ENCODE measurements at regions not wholly inside any gene's neighbourhood (a gene's known extent, or its start where the extent isn't known, plus 50 kb on each side); places are given as distances from the start of the nearest gene placed in this dataset.

GRCh38 chr10:8889538-8889937 lies 835.0 kb downstream of the GATA3 start:
- Histone ChIP-seq H3K36me3 (ENCODE audit: control insufficient read depth, insufficient read depth, low read length) (no peaks in the 10 kb centered on the region), H3K27me3 (ENCODE audit: control insufficient read depth, insufficient read depth, low read length) (no peaks in the 10 kb centered on the region), H3K4me3 (ENCODE audit: low read depth, low read length) (no peak overlapping the region)
- DNase-seq (ENCODE audit: low read depth), result no peak
- no peak for TF ChIP-seq CTCF (IDR thresholded peaks at IDR 0.05; ENCODE audit: insufficient read depth, low read length, poor library complexity, severe bottlenecking)

GRCh38 chr10:8893102-8893501 lies 838.6 kb downstream of the GATA3 start:
- no peak overlapping the region for H3K4me3 ChIP-seq (ENCODE audit: low read depth, low read length)
- no peaks in the 10 kb centered on the region for H3K36me3 ChIP-seq (ENCODE audit: control insufficient read depth, insufficient read depth, low read length)
- no peak for TF ChIP-seq CTCF (IDR thresholded peaks at IDR 0.05; ENCODE audit: insufficient read depth, low read length, poor library complexity, severe bottlenecking)
- H3K27me3 ChIP-seq (ENCODE audit: control insufficient read depth, insufficient read depth, low read length), result no peaks in the 10 kb centered on the region
- no peak for DNase-seq (ENCODE audit: low read depth)

DNA sequence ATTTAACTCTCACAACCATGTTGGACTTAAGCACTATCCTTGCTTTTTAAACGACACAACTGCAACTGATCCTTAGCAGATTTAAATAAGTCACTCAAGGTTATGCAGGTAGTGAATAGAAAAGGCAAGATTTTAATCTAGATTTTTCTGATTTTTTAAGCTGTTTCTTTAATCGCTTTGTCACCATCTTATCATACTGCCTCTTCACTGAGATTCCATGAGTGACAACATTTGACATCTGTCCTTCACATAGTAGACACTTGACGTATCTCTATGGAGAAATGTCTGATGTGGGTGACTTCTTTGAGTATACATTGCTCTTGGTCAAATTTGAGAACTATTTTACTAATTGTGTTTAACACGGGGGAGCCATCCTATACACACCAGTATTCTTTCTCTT lies 839.7 kb downstream of the GATA3 start:
- H3K36me3 ChIP-seq (ENCODE audit: control insufficient read depth, insufficient read depth, low read length), result no peaks in the 10 kb centered on the region
- TF ChIP-seq CTCF (IDR thresholded peaks at IDR 0.05; ENCODE audit: insufficient read depth, low read length, poor library complexity, severe bottlenecking), result no peak
- H3K4me3 ChIP-seq (ENCODE audit: low read depth, low read length), result no peak overlapping the region
- H3K27me3 ChIP-seq (ENCODE audit: control insufficient read depth, insufficient read depth, low read length), result no peaks in the 10 kb centered on the region
- no peak for DNase-seq (ENCODE audit: low read depth)

- no peak for TF ChIP-seq CTCF (IDR thresholded peaks at IDR 0.05; ENCODE audit: insufficient read depth, low read length, poor library complexity, severe bottlenecking)
- no peaks in the 10 kb centered on the region for H3K27me3 ChIP-seq (ENCODE audit: control insufficient read depth, insufficient read depth, low read length)
- no peak for DNase-seq (ENCODE audit: low read depth)
- H3K4me3 ChIP-seq (ENCODE audit: low read depth, low read length), result no peak overlapping the region
- no peaks in the 10 kb centered on the region for H3K36me3 ChIP-seq (ENCODE audit: control insufficient read depth, insufficient read depth, low read length)
Observed at GRCh38 chr10:8897769-8898168, 843.3 kb downstream of the GATA3 start.

GRCh38 chr10:8898745-8899330 lies 844.4 kb downstream of the GATA3 start:
- TF ChIP-seq CTCF (IDR thresholded peaks at IDR 0.05; ENCODE audit: insufficient read depth, low read length, poor library complexity, severe bottlenecking), result no peak
- Histone ChIP-seq H3K27me3 (ENCODE audit: control insufficient read depth, insufficient read depth, low read length) (no peaks in the 10 kb centered on the region), H3K36me3 (ENCODE audit: control insufficient read depth, insufficient read depth, low read length) (no peaks in the 10 kb centered on the region), H3K4me3 (ENCODE audit: low read depth, low read length) (no peak overlapping the region)
- DNase-seq (ENCODE audit: low read depth), result no peak

GRCh38 chr10:8902926-8903325 lies 848.4 kb downstream of the GATA3 start:
- Histone ChIP-seq H3K27me3 (ENCODE audit: control insufficient read depth, insufficient read depth, low read length) (no peaks in the 10 kb centered on the region), H3K4me3 (ENCODE audit: low read depth, low read length) (no peak overlapping the region), H3K36me3 (ENCODE audit: control insufficient read depth, insufficient read depth, low read length) (no peaks in the 10 kb centered on the region)
- TF ChIP-seq CTCF (IDR thresholded peaks at IDR 0.05; ENCODE audit: insufficient read depth, low read length, poor library complexity, severe bottlenecking), result no peak
- no peak for DNase-seq (ENCODE audit: low read depth)

All from kidney epithelial cell (primary cell).